Keratinocyte (primary cell): ENCODE measurements at regions not wholly inside any gene's neighbourhood (a gene's known extent, or its start where the extent isn't known, plus 50 kb on each side); places are given as distances from the start of the nearest gene placed in this dataset.

Experiments
- DNase-seq: peaks from one replicate; pipeline ENCODE4 v3.0.0-alpha.2; 2011; ENCODE audit warnings: low read depth, missing footprints, low spot score
- FAIRE-seq: peaks from 2 replicates; lab custom pipeline; 2011; peaks lifted over from hg19 to GRCh38; lab: Jason Lieb, UNC
- H2AFZ ChIP-seq: 2 replicates; pipeline ENCODE4 v1.6.0; 2012; ENCODE audit warnings: low read length, control low read depth, inconsistent platforms; ENCODE audit not compliant: control insufficient read depth
- H3K27ac ChIP-seq: 2 replicates; pipeline ENCODE4 v1.5.1; 2011; ENCODE audit warnings: low read length; ENCODE audit not compliant: control insufficient read depth, insufficient read depth
- H3K27me3 ChIP-seq: 3 replicates; pipeline ENCODE4 v1.6.0; 2011; ENCODE audit warnings: low read length; ENCODE audit not compliant: control insufficient read depth, insufficient read depth; ENCODE audit errors: extremely low read depth
- H3K36me3 ChIP-seq, 2 experiments: 2 replicates in 1 of 2; 3 replicates in 1 of 2; pipeline ENCODE4 v1.5.1; 2011; ENCODE audit warnings: low read length in 2 of 2, mild to moderate bottlenecking in 1 of 2; ENCODE audit not compliant: control insufficient read depth in 2 of 2, insufficient read depth in 2 of 2; ENCODE audit errors: extremely low read depth in 1 of 2
- H3K4me1 ChIP-seq: 3 replicates; pipeline ENCODE4 v1.5.1; 2011; ENCODE audit warnings: low read length; ENCODE audit not compliant: control insufficient read depth, insufficient read depth; ENCODE audit errors: extremely low read depth
- H3K4me2 ChIP-seq: 3 replicates; pipeline ENCODE4 v1.6.0; 2011; ENCODE audit warnings: low read depth, low read length; ENCODE audit not compliant: control insufficient read depth, insufficient read depth; ENCODE audit errors: extremely low read depth
- H3K4me3 ChIP-seq, 3 experiments: fragments of 200-600 bp in 1 of 3; sonication (generic) in 1 of 3; 2 replicates in 2 of 3; 3 replicates in 1 of 3; pipeline ENCODE4 v1.5.1; 2011 to 2016; ENCODE audit warnings: low read length in 3 of 3, mild to moderate bottlenecking in 3 of 3, control low read depth in 2 of 3, inconsistent platforms in 1 of 3, low read depth in 1 of 3, mixed read lengths in 1 of 3, mixed run types in 1 of 3, moderate library complexity in 1 of 3; ENCODE audit not compliant: control insufficient read depth in 2 of 3, insufficient read depth in 2 of 3; ENCODE audit errors: extremely low read depth in 1 of 3
- H3K79me2 ChIP-seq: 2 replicates; pipeline ENCODE4 v1.6.0; 2012; ENCODE audit warnings: low read length; ENCODE audit not compliant: control insufficient read depth, insufficient read depth
- H3K9ac ChIP-seq: 3 replicates; pipeline ENCODE4 v1.6.0; 2011; ENCODE audit warnings: low read length; ENCODE audit not compliant: control insufficient read depth, insufficient read depth; ENCODE audit errors: extremely low read depth
- H3K9me1 ChIP-seq: 3 replicates; pipeline ENCODE4 v1.6.0; 2011; ENCODE audit warnings: low read length; ENCODE audit not compliant: control insufficient read depth, insufficient read depth; ENCODE audit errors: extremely low read depth
- H3K9me3 ChIP-seq: 2 replicates; pipeline ENCODE4 v1.5.1; 2012; ENCODE audit warnings: low read depth, low read length; ENCODE audit not compliant: control insufficient read depth
- H4K20me1 ChIP-seq: 3 replicates; pipeline ENCODE4 v1.6.0; 2011; ENCODE audit warnings: low read length; ENCODE audit not compliant: control insufficient read depth, insufficient read depth; ENCODE audit errors: extremely low read depth
- EZH2 ChIP-seq: IDR thresholded peaks from one replicate; pipeline ENCODE4 v1.6.1; 2012; ENCODE audit warnings: inconsistent platforms, mild to moderate bottlenecking, low read length, moderate library complexity
- dilution Hi-C: fragments of 300-500 bp; cut with MboI; formaldehyde crosslinking; loops from one replicate; pipeline ENCODE4 v1.7.0; 2020; ENCODE audit warnings: low sequenced_read_pairs; ENCODE audit not compliant: extremely low pct_ligation_motif_present
- TF ChIP-seq, protein P1 (sequence below), 3 experiments: IDR thresholded peaks in 1 of 3; conservative IDR thresholded peaks in 1 of 3; optimal IDR thresholded peaks in 1 of 3; 2 replicates in 2 of 3; 3 replicates in 1 of 3; pipeline versions ENCODE3 to v1.5.1; 2011; ENCODE audit warnings: low read length in 3 of 3, mild to moderate bottlenecking in 3 of 3, moderate library complexity in 2 of 3, control low read depth in 1 of 3, inconsistent platforms in 1 of 3; ENCODE audit not compliant: insufficient read depth in 2 of 3; ENCODE audit errors: extremely low read depth in 1 of 3

DNA sequence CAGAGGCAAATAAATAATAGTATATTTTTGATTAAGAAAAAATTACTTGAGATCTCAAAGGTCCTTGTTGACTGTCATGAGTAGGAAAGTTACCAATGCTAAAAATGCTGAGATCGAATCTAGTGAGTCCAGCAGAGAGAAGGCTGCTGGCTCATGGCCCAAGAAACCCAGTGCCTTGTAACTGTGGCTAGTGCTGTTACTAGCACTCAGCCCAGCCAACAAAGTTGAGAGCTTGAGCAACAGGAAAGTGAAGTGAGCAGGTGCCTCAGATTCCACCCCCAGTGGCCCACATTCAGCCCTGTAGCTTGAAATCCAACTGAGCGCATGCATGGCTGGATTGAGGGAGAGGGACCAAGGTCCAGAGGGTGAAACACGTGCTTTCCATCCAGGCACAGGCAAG is 398.2 kb downstream of the SHANK2 start:
- H3K27ac ChIP-seq, result no peak overlapping the region
- no peak overlapping the region for H3K4me3 ChIP-seq
- no peaks in the 10 kb centered on the region for H3K27me3 ChIP-seq
- H3K9ac ChIP-seq, result no peak overlapping the region
- H3K9me1 ChIP-seq, result no peaks in the 10 kb centered on the region
- no peak for FAIRE-seq
- dilution Hi-C loops, result no loop called here
- DNase-seq, result no peak
- H3K4me1 ChIP-seq, result no peaks in the 10 kb centered on the region
- H3K36me3 ChIP-seq, result no peaks in the 10 kb centered on the region
- H3K9me3 ChIP-seq, result peaks cover 1% of the 10 kb centered on the region
- TF ChIP-seq EZH2, result no peak
- TF ChIP-seq, protein P1, sequence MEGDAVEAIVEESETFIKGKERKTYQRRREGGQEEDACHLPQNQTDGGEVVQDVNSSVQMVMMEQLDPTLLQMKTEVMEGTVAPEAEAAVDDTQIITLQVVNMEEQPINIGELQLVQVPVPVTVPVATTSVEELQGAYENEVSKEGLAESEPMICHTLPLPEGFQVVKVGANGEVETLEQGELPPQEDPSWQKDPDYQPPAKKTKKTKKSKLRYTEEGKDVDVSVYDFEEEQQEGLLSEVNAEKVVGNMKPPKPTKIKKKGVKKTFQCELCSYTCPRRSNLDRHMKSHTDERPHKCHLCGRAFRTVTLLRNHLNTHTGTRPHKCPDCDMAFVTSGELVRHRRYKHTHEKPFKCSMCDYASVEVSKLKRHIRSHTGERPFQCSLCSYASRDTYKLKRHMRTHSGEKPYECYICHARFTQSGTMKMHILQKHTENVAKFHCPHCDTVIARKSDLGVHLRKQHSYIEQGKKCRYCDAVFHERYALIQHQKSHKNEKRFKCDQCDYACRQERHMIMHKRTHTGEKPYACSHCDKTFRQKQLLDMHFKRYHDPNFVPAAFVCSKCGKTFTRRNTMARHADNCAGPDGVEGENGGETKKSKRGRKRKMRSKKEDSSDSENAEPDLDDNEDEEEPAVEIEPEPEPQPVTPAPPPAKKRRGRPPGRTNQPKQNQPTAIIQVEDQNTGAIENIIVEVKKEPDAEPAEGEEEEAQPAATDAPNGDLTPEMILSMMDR (optimal IDR thresholded peaks at IDR 0.05 in 1 of 3, IDR thresholded peaks at IDR 0.05 in 1 of 3, conservative IDR thresholded peaks at IDR 0.05 in 1 of 3; ENCODE audit: extremely low read depth in 1 of 3, insufficient read depth in 2 of 3, low read length in 3 of 3), result no peak
- no peak overlapping the region for H2AFZ ChIP-seq
- no peaks in the 10 kb centered on the region for H3K79me2 ChIP-seq
- H4K20me1 ChIP-seq, result no peaks in the 10 kb centered on the region
- H3K4me2 ChIP-seq, result no peak overlapping the region

DNA sequence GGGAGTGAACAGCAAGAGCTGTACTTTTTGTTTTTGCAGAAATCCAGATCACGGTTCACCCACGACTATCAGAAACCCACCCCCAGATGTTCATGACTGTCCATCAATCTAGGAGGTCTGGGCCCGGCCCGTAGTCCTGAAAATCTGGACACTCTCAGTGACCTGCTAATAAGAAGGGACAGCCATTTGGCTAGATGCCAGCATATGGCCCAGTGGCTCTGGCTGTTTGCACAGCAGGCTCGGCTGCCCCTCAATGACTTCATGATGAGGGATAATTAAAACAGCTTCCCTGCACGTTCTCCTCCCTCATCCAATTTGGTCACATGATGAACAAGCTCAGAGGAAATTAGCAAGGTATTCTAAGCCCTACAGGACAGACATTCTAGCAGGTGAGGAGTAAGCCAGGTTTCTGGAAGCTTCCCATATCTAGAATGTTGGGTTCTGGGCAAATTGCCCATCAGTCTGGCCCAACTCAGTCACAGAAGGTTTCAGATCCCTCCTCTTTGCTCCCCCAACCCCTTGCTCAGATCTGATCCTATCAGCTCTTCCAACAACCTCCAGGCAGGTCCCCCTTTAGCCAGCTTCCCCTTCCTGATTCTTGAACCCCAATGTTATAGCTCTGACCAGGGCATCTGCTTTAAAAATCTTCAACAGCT is 397.3 kb downstream of the SHANK2 start:
- Histone ChIP-seq H3K4me2 (no peak overlapping the region), H3K27me3 (no peaks in the 10 kb centered on the region), H3K27ac (no peak overlapping the region), H3K36me3 (no peaks in the 10 kb centered on the region), H3K4me1 (no peaks in the 10 kb centered on the region), H3K9me3 (peaks cover 1% of the 10 kb centered on the region), H4K20me1 (no peaks in the 10 kb centered on the region), H3K79me2 (no peaks in the 10 kb centered on the region), H3K4me3 (no peak overlapping the region), H3K9me1 (no peaks in the 10 kb centered on the region), H2AFZ (no peak overlapping the region), H3K9ac (no peak overlapping the region)
- TF ChIP-seq, protein P1 (optimal IDR thresholded peaks at IDR 0.05 in 1 of 3, IDR thresholded peaks at IDR 0.05 in 1 of 3, conservative IDR thresholded peaks at IDR 0.05 in 1 of 3; ENCODE audit: extremely low read depth in 1 of 3, insufficient read depth in 2 of 3, low read length in 3 of 3), result no peak
- no peak for TF ChIP-seq EZH2
- dilution Hi-C loops, result no loop called here
- DNase-seq, result no peak
- no peak for FAIRE-seq
